GM19043 (cell line): ENCODE measurements at regions not wholly inside any gene's neighbourhood (a gene's known extent, or its start where the extent isn't known, plus 50 kb on each side); places are given as distances from the start of the nearest gene placed in this dataset.
"Not testable (repeated sequence)": the region's sequence is repeated elsewhere in the genome, so short reads cannot be mapped to it uniquely, and the experiment has no call there.

Experiments
- ATAC-seq: cut with Tn5 transposase; IDR thresholded peaks from one replicate; pipeline ENCODE4 v1.9.1; 2021; ENCODE audit warnings: low read depth; ENCODE audit not compliant: unreplicated experiment

DNA sequence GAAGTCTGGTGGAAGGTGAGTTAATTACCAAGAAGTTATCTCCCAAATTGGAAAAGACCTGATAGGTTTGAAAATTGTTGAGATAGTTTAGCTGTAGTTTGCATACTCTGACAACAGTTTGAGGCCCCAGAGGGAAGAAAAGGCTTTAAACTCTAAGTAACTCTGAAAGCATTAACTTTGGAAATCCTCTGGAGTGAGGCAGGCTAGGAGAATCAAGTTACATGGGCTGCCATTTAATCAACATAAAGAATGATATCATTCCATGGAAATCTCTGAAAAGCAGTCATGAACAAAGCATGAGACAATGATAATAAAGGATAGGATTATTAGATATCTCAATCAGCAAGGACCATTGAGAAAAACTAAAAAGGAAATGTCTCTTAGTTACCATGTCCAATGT lies 647.1 kb downstream of the ANKRD50 start:
- no peak for ATAC-seq

DNA sequence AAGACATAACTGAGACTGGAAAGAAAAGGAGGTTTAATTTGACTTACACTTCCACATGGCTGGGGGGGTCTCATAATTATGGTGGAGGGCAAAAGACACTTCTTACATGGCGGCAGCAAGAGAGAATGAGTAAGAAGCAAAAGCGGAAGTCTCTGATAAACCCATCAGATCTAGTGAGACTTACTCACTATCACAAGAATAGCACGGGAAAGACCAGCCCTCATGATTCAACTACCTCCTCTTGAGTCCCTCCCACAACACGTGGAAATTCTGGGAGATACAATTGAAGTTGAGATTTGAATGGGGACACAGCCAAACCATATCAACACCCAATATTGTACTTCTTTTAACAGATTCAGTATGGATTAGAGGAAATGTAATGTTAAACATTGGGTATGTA lies 646.6 kb downstream of the ANKRD50 start:
- ATAC-seq: no peak

DNA sequence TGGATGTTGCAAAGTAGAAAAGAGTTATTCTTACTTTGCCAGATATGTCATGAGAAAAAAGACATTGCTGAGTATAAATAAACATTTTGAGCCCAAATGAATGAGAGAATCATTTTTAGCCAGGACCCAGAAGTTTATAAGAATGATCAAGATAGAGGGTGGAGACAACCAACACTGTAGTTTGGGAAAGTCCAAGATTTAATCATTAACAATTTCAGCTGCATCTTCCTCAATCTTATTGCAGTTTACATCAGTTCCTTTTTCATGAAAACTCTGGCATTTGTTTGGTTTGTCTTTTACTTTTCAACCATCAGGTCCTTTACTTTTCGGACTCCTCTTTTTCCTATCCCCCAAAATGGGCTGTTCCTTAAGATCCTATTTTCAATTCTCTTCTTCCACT lies 645.9 kb downstream of the ANKRD50 start:
- ATAC-seq: no peak

DNA sequence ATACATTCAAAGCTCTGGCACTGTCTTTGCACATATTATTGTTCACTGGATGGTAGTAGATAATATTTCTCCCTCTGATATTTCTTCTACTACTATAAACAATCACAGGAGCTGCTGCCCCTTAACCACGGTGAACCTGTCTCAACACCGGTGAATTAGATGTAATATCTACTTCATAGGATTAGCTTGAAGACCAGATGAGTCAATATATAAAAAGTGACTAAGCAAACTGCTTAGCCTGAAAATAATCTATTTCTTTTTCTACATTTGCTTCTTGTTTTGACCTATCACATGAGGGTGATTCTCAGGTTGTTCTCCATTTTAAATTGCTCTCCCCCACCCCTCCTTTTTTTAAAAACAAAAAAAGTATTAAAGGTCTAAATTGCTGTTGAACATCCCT lies 645.5 kb downstream of the ANKRD50 start:
- no peak for ATAC-seq

DNA sequence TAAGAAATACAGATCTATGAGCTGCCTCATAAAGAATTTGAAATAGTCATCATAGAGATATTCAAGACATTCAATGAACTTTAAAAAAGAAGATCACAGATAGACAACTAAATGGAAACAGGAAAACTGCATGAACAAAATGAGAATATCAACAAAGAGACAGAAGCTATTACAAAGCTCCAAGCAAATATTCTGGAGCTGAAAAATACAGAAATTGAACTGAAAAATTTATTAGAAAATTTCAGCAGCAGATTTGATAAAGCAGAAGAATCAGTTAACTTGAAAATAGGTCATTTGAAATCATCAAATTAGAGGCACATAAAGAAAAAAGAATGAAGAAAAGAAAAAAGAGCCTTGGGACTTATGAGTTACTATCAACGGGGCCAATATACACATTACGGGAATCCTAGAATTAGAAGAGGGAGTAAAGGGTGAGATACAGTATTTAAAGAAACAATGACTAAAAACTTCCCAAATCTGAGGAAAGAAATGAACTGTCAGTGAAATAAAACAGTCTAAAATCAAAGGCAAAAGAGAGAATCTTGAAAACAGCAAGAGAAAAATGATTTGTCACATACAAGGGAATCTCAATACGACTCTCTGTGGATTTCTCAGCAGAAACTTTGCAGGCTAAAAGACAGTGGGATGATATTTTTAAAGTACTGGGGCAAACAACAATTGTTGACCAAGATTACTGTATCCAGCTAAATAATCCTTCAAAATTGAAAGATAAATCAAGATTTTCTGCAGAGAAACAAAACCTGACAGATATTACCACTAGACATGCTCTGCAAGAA lies 641.6 kb downstream of the ANKRD50 start:
- no peak for ATAC-seq

- ATAC-seq: not testable (repeated sequence)
Observed at GRCh38 chr4:124075276-124075675, 637.3 kb downstream of the ANKRD50 start.

DNA sequence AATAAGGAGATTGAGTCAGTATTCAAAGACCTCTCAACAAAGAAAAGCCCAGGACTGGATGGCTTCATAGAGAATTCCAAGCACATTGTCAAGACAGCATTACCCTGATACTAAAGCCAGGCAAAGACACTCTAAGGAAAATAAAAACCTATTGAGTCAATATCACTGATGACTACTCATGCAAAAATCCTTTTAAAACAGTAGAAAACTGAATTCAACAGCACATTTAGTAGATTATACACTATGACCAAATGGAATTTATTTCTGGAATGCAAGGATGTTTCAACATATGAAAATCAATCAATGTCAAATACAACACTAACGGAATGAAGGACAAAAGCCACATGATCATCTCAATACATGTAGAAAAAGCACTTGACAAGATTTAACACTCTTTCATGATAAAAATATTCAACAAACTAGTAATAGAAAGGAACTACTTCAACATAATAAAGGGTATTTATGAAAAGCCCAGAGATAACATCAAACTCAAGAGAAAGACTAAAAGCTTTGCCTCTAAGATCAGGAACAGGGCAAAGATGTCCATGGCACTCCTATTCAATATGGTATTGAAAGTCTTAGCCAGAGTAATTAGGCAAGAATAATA lies 633.3 kb downstream of the ANKRD50 start:
- no peak for ATAC-seq

- no peak for ATAC-seq
Observed at GRCh38 chr4:124083711-124084110, 628.8 kb downstream of the ANKRD50 start.

GRCh38 chr4:124085561-124086180 lies 626.9 kb downstream of the ANKRD50 start:
- ATAC-seq: no peak

- no peak for ATAC-seq
Observed at GRCh38 chr4:124090021-124090420, 622.5 kb downstream of the ANKRD50 start.

DNA sequence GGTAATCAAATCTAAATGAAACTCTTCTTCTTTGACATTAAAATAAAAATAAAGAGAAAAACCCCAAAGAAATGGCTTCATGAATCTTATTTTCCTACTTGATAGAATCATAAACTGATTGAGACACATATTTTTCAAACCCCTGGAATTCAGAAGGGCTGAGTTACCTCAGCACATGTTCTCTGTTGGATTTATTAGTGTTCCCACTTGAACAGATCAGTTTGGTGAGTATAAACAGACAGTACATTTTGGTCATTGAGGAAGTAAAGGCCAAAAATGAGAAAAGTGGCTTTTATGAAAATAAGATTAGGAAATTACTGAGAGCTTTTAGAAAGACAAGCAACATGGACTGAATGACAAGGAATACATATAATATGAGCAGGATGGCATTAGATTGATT lies 620.4 kb downstream of the ANKRD50 start:
- no peak for ATAC-seq

GRCh38 chr4:124092541-124092984 lies 620.0 kb downstream of the ANKRD50 start:
- no peak for ATAC-seq

DNA sequence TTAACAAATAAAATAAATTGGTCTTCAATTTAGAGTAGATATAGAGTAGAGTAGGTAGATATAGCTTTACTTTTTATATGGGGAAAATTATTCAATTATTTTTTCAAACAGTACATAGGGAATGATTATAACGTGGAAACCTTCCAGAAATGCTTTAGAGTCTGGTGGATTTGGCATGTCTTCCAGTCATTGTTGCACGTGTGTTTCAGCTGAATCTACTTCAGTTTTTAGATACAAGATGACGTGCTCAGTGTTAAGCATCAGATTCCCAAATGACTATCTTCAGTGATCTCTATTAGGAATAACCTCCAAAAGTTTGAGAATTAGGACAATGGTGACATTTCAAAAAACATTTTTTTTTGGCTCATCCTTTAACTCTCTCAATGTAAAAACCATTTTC lies 616.9 kb downstream of the ANKRD50 start:
- ATAC-seq: no peak

DNA sequence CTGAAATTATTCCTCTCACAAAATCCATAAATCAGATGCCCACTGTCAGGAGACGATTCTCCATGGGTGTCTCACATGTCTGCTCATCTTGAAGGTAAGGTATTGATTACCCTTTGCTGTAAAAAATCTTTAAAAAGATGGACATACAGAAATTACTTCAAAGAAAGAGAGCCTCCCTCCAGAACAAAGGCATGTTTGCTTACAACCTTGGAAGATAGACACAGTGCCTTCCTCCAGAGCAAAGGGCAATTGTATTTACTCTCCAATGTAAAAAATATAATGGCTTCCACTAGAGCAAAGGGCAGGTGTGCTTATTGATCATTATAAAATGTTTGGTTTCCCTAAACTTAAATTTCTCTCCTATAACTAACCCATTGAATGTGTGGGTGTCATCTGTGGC lies 616.2 kb downstream of the ANKRD50 start:
- ATAC-seq: no peak

GRCh38 chr4:124097447-124097846 lies 615.1 kb downstream of the ANKRD50 start:
- ATAC-seq: no peak

DNA sequence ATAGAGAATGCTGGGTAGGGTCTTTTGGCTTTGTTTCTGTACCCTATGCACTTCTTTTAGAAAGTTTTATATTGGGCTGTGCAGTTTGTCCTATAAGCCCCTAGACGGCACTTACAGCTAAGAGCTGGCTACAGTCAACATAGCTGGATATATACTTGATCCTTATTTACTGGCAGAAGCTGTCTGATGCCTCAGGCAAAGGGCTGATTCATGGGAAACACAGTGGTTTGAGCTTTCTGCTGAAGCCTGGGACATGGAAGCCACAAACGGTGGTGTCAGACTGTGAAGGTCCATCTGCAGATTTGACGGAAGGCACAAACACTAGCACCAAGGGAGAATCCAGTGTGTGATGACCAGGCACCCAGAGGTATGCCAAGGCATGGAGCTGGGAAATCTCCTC lies 608.4 kb downstream of the ANKRD50 start:
- no peak for ATAC-seq

DNA sequence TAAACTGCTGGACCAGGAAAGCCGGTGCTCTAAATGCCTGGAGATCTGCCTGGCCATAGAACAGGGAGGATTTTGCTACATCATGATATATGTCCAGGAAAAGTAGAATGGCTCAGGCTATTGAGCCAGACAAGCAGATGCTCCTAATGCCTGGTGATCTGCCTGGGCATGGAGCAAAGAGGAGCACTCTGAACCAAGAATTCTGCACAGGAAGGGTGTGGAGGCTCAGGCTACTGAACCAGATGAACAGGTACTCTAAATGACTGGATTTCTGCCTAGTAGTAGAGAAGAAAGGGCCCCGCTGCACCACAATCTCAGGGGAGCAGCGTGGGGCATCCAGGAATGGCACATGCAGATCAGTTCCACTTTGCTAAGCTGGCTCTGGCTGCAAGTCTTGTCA lies 607.9 kb downstream of the ANKRD50 start:
- no peak for ATAC-seq

GRCh38 chr4:124105212-124105611 lies 607.3 kb downstream of the ANKRD50 start:
- ATAC-seq: no peak

- ATAC-seq: no peak
Observed at GRCh38 chr4:124111411-124111810, 601.1 kb downstream of the ANKRD50 start.

- no peak for ATAC-seq
Observed at GRCh38 chr4:124111922-124112321, 600.6 kb downstream of the ANKRD50 start.

DNA sequence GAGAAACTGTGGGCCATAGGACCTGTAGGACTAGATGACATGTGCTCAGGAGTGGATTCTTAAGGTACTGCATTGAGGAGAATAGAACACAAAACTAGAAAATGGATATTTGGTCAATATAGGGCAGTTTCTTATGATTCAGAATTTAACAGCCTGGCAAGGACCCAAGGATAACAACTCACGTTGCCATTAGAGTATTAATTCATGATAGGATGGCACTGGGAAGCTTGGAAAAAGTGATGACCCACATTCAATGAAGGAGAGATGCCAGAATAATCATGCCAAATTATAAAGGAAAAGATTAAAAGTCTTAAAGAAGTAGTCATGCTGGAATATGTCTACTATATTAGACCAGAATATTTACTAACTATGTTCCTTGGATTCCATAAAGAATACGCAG lies 594.5 kb downstream of the ANKRD50 start:
- ATAC-seq: no peak

DNA sequence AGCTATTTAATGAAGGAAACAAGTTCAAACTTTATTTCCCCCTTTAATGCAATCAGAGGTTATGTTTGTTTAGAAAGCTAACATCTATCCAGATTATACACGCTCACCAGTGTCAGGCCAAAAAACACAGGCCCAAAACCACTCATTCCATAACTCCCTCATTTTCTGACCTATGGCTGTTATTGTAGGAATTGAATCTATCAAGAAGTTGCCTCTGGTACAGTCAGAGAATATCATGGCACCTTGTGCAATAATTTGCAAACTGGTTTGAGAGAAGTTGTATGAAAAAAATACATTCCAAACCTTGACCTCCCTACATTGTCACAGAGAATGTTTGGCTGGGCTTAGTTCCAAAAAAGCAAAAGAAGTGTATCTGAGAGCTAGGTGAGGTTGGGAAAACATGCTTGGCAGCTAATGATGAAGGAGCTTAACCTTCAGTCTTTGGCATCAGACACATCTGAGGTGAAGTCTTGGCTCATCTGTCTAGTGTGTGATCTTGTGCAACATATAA lies 591.0 kb downstream of the ANKRD50 start:
- no peak for ATAC-seq
